Naive thymus-derived CD4-positive, alpha-beta T cell (primary cell): ENCODE measurements at regions not wholly inside any gene's neighbourhood (a gene's known extent, or its start where the extent isn't known, plus 50 kb on each side); places are given as distances from the start of the nearest gene placed in this dataset.

Experiments used
- ATAC-seq: fragments of 150-1000 bp; cut with Tn5 transposase; 2 replicates; pipeline ENCODE4 v1.10.0; 2021; ENCODE audit warnings: mild to moderate bottlenecking, moderate library complexity
- CTCF ChIA-PET: fragments of 350-600 bp; sonication (Branson Sonifier 250); formaldehyde crosslinking; loops from one replicate; lab custom pipeline; 2021; ENCODE audit warnings: antibody characterized with exemption; lab: Charles Lee
- POLR2A ChIA-PET: fragments of 350-600 bp; sonication (Branson Sonifier 250); formaldehyde crosslinking; loops from one replicate; lab custom pipeline; 2021; ENCODE audit warnings: antibody characterized with exemption, inconsistent platforms; lab: Charles Lee
- DNase-seq, 9 donors: peaks; one replicate each; pipeline versions ENCODE4 v3.0.0 to v3.0.0-alpha.2; 2020 to 2022; ENCODE audit warnings: mixed read lengths in 1 of 9
- H3K27ac ChIP-seq: one replicate; pipeline ENCODE4 v1.7.0; 2013; ENCODE audit warnings: mild to moderate bottlenecking, low read depth, low read length, moderate library complexity
- H3K27me3 ChIP-seq, 2 donors: one replicate each; pipeline ENCODE4 v1.7.0; 2013; ENCODE audit warnings: low read length in 2 of 2, mild to moderate bottlenecking in 2 of 2, moderate library complexity in 2 of 2; ENCODE audit not compliant: control insufficient read depth in 2 of 2, insufficient read depth in 2 of 2
- H3K36me3 ChIP-seq, 3 experiments: 1 replicate in 2 of 3; 2 replicates in 1 of 3; pipeline ENCODE4 v1.7.0; 2013; ENCODE audit warnings: low read length in 3 of 3, mild to moderate bottlenecking in 3 of 3, moderate library complexity in 1 of 3; ENCODE audit not compliant: insufficient read depth in 3 of 3, control insufficient read depth in 2 of 3
- H3K4me1 ChIP-seq, 2 donors: one replicate each; pipeline ENCODE4 v1.7.0; 2013; ENCODE audit warnings: low read length in 2 of 2, mild to moderate bottlenecking in 2 of 2, moderate library complexity in 1 of 2; ENCODE audit not compliant: control insufficient read depth in 2 of 2, insufficient read depth in 2 of 2
- H3K4me3 ChIP-seq: 2 replicates; pipeline ENCODE4 v1.7.0; 2013; ENCODE audit warnings: mild to moderate bottlenecking, low read length
- H3K9me3 ChIP-seq, 3 experiments: 1 replicate in 2 of 3; 2 replicates in 1 of 3; pipeline ENCODE4 v1.7.0; 2013; ENCODE audit warnings: low read length in 3 of 3; ENCODE audit not compliant: control insufficient read depth in 2 of 3
- H3K27ac Mint-ChIP-seq, 9 donors: one replicate each; pipeline ENCODE4 v1.8.0; 2020 to 2022; ENCODE audit warnings: mixed read lengths in 9 of 9, mild to moderate bottlenecking in 8 of 9, moderate library complexity in 5 of 9, inconsistent platforms in 2 of 9
- H3K27me3 Mint-ChIP-seq, 5 donors: one replicate each; pipeline ENCODE4 v1.8.0; 2021 to 2022; ENCODE audit warnings: mixed read lengths in 5 of 5, mild to moderate bottlenecking in 1 of 5
- H3K36me3 Mint-ChIP-seq, 5 donors: one replicate each; pipeline ENCODE4 v1.8.0; 2020 to 2022; ENCODE audit warnings: mixed read lengths in 5 of 5, mild to moderate bottlenecking in 3 of 5, inconsistent platforms in 1 of 5
- H3K4me1 Mint-ChIP-seq, 7 donors: one replicate each; pipeline ENCODE4 v1.8.0; 2020 to 2022; ENCODE audit warnings: mixed read lengths in 7 of 7, mild to moderate bottlenecking in 3 of 7, inconsistent platforms in 1 of 7
- H3K4me3 Mint-ChIP-seq, 10 donors: one replicate each; pipeline ENCODE4 v1.8.0; 2020 to 2022; ENCODE audit warnings: mild to moderate bottlenecking in 10 of 10, mixed read lengths in 10 of 10, moderate library complexity in 6 of 10, inconsistent platforms in 2 of 10
- H3K9me3 Mint-ChIP-seq, 11 donors: one replicate each; pipeline ENCODE4 v1.8.0; 2020 to 2022; ENCODE audit warnings: mixed read lengths in 11 of 11, mild to moderate bottlenecking in 4 of 11, inconsistent platforms in 1 of 11, moderate library complexity in 1 of 11
- intact Hi-C, 2 donors: fragments of 100-400 bp; cut with micrococcal nuclease; formaldehyde crosslinking; loops; one replicate each; pipeline ENCODE4 v1.15.1; 2023

DNA sequence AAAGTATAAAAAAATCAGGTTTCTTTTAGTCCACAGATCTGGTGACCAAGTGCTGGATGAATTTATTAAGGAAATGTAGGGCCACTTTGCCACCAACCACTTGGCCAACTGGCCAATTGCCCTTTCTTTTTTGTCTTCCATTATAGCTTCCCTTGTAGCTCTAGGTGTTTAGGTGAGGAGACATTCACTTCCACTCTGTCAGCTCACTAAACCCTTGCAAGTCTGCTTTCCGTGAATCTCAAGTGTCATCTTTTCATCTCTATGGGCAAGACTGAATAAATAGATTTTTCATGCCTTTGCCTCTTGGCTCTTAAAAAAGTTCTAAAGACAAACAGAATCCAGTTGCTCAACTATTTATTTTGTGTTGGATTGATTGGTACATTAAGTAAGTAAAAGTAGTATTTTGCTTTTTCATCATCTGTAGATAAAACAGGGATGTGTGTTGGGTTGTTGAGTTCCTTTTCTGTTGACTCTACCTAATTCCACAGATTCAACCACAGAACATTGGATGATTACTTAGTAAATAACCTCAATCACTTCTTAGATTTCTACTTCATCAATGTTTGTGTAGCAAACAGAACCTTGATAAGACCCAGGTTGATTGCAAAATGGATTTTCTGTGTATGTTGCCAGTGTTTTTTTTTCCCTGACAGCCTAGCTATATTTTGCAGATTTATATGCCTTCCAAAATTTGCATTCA is 68.1 kb upstream of the GRXCR1 start:
- H3K9me3 ChIP-seq: no peaks in the 10 kb centered on the region
- H3K27ac Mint-ChIP-seq: no peak overlapping the region
- H3K4me3 ChIP-seq: no peak overlapping the region
- no peak overlapping the region for H3K27ac ChIP-seq
- intact Hi-C loops: no loop called here
- no peaks in the 10 kb centered on the region for H3K4me1 ChIP-seq
- DNase-seq (no peak), ATAC-seq (no peak)
- H3K36me3 ChIP-seq: no peaks in the 10 kb centered on the region
- peaks cover 0 to 10% (median 5%) of the 10 kb centered on the region in 5 donors for H3K27me3 Mint-ChIP-seq
- H3K4me1 Mint-ChIP-seq: no peaks in the 10 kb centered on the region
- ChIA-PET CTCF (no interaction called here), POLR2A (no interaction called here)
- no peak overlapping the region for H3K4me3 Mint-ChIP-seq
- H3K27me3 ChIP-seq: no peaks in the 10 kb centered on the region
- H3K36me3 Mint-ChIP-seq: no peaks in the 10 kb centered on the region
- H3K9me3 Mint-ChIP-seq: no peaks in the 10 kb centered on the region

DNA sequence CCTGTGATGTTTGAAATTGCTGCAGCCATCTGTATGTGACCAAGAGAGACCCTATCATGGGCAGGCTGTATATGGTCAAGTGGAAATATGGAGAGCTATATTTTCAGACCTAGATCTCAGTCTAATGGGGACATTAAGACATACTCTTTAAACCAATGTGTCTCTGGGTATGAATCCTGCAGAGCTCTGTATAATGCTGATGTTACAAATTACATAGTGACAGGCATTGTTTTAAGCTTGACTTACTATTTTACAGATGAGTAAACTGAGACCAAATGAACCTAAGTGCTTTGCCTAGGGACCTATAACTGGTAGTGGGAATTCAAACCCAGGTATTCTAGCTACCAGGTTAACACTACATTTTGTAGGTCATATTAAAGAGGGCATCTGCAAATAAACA is 71.3 kb upstream of the GRXCR1 start:
- H3K4me3 Mint-ChIP-seq: no peak overlapping the region
- ChIA-PET CTCF (no interaction called here), POLR2A (no interaction called here)
- no peaks in the 10 kb centered on the region for H3K36me3 Mint-ChIP-seq
- Histone ChIP-seq H3K9me3 (no peaks in the 10 kb centered on the region), H3K27me3 (no peaks in the 10 kb centered on the region), H3K27ac (no peak overlapping the region), H3K4me1 (no peaks in the 10 kb centered on the region), H3K36me3 (no peaks in the 10 kb centered on the region), H3K4me3 (no peak overlapping the region)
- no peaks in the 10 kb centered on the region for H3K4me1 Mint-ChIP-seq
- peaks cover 0 to 8% (median 2%) of the 10 kb centered on the region in 5 donors for H3K27me3 Mint-ChIP-seq
- DNase-seq (no peak), ATAC-seq (no peak)
- H3K27ac Mint-ChIP-seq: no peak overlapping the region
- intact Hi-C loops: no loop called here
- no peaks in the 10 kb centered on the region for H3K9me3 Mint-ChIP-seq

DNA sequence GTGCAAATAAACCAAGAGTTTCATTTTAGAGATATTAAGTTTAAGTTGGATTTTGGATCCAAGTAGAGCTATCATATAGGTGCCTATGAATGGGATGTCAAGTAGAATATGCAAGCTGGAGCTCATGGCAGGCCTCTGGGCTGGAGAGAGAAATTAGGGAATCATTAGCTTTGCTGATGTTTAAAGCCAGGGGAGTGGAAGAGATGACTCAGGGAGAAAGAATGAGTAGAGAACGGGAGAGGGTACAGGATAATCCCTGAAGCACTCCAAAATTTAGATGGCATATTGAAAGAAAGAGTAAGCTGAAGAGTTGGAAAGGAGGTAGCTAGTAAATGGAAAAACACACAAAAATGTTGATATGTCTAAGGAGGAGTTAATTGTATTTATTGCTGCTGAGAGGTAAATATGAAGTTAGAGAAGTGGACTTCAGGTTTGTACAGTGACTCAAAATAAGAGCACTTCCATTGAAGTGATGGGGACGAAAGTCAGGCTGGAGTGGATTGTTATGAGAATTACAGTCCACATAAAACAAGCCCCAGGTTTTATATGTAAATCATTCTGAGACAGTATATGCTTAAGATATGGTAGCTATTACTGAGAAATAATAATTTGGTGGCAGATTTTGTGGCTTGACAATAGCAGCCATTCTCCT is 72.5 kb upstream of the GRXCR1 start:
- no peak for ATAC-seq

DNA sequence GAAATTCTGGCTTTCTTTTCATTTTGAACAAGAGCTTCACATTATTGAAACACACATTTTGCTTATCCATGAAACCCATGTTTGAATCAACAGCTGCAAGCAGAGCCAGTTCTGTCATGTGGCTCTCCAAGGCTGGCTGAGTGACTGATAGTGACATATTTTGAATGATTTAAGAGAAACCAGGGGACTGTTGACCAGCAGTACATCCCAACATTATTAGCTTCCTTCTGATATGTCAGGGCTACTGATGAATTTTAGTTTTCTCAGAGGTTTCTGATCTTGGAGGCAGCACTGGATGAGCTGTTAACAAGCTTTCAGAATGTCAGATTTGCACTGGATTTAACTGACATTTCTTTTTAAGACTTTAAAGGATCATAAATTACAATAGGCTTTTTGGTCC is 74.6 kb upstream of the GRXCR1 start:
- no peak for ATAC-seq
- CTCF ChIA-PET: interaction anchor here (0.8 kb wide), 1 partner anchor 249 kb away, joined by 5 read pairs; no protein-coding TSS in a partner anchor
- intact Hi-C loops: loop anchor here in 1 of 2 donors (1.0 kb wide), 2 partner anchors 162 to 250 kb away; no protein-coding TSS in a partner anchor

More for the DNA sequence above, 72.5 kb upstream of the GRXCR1 start:
- no peak overlapping the region for H3K27ac ChIP-seq
- no peaks in the 10 kb centered on the region for H3K4me1 Mint-ChIP-seq
- no peaks in the 10 kb centered on the region for H3K4me1 ChIP-seq
- POLR2A ChIA-PET: no interaction called here
- intact Hi-C loops: no loop called here
- no peak for DNase-seq
- H3K27ac Mint-ChIP-seq: no peak overlapping the region
- H3K4me3 ChIP-seq: no peak overlapping the region
- CTCF ChIA-PET: interaction anchor here (0.7 kb wide), 1 partner anchor 10 kb away, joined by 3 read pairs; no protein-coding TSS in a partner anchor
- no peaks in the 10 kb centered on the region for H3K9me3 Mint-ChIP-seq
- H3K27me3 ChIP-seq: no peaks in the 10 kb centered on the region
- H3K9me3 ChIP-seq: no peaks in the 10 kb centered on the region
- H3K36me3 Mint-ChIP-seq: no peaks in the 10 kb centered on the region
- no peaks in the 10 kb centered on the region for H3K36me3 ChIP-seq
- H3K4me3 Mint-ChIP-seq: no peak overlapping the region
- peaks cover 0 to 5% (median 0%) of the 10 kb centered on the region in 5 donors for H3K27me3 Mint-ChIP-seq

DNA sequence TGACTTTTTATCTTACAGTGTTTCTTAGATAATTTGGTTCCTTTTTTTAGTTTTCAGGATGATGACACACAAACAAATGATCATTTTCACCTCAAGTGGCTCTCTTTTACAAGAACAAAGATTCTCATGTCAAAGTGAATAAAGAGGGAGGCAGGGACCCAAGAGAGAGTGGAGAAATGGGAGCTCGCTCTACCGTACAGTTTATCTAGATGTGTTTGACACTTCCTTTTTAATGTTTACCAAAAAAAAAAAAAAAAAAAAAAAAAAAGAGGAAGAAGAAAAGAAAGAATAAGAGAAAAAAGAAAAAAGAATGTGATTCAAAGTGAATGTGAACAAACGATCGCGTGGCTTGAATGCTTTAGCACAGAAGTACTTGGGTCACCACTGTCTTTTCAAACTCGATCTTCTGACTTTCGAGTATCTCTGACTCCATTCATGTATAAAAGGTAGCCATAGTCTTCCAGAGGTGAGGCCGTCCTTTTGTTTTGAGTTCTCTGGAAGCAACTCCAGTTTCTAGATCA is 75.6 kb upstream of the GRXCR1 start:
- H3K4me3 ChIP-seq: no peak overlapping the region

More for the DNA sequence above, 74.6 kb upstream of the GRXCR1 start:
- H3K4me1 Mint-ChIP-seq: no peaks in the 10 kb centered on the region
- H3K27ac ChIP-seq: no peak overlapping the region
- DNase-seq: no peak
- no peaks in the 10 kb centered on the region for H3K4me1 ChIP-seq
- no peak overlapping the region for H3K4me3 ChIP-seq
- H3K4me3 Mint-ChIP-seq: no peak overlapping the region
- H3K27me3 ChIP-seq: no peaks in the 10 kb centered on the region
- no peaks in the 10 kb centered on the region for H3K36me3 Mint-ChIP-seq
- H3K27ac Mint-ChIP-seq: no peak overlapping the region
- H3K36me3 ChIP-seq: no peaks in the 10 kb centered on the region
- no peaks in the 10 kb centered on the region for H3K9me3 ChIP-seq
- no peaks in the 10 kb centered on the region for H3K9me3 Mint-ChIP-seq
- peaks cover 0 to 5% (median 0%) of the 10 kb centered on the region in 5 donors for H3K27me3 Mint-ChIP-seq
- POLR2A ChIA-PET: no interaction called here

DNA sequence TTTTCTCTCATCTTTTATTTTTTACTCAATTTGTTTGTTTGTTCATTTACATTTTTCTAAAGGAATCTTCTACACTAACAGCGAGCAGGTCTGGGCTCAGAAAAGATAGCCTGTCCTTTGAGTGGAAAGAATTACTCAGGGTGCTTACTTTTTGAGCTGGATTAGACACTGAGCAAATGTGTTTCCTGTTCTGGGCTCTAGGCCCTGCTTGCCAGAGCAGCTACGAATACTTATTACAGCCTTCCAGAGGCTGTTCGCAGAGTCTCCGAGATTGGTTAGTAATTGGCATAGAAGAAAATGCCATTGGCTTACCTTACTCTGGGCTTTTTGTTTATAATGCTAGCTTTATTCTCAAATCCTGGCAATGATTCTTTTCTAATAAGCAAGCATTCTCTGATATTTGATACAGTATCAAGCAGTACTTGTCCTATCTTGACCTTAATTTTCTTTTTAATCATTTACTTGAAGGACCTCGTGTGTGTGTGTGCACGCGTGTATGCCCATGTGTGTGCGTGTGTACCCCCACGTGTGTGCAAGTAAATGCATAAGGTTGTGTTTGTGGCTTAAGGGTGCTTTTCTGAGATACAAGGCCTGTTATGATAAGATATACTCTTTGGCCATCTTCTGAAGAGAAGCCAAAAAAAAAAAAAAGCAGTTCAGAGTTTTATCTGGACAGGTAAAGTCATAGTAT is 76.2 kb upstream of the GRXCR1 start:
- no peaks in the 10 kb centered on the region for H3K27me3 ChIP-seq
- H3K4me1 ChIP-seq: no peaks in the 10 kb centered on the region
- ChIA-PET CTCF (no interaction called here), POLR2A (no interaction called here)
- Mint-ChIP-seq H3K36me3 (no peaks in the 10 kb centered on the region), H3K27me3 (peaks cover 0 to 7% (median 2%) of the 10 kb centered on the region in 5 donors), H3K9me3 (peaks cover 0 to 2% (median 0%) of the 10 kb centered on the region in 11 donors), H3K4me3 (no peak overlapping the region), H3K27ac (no peak overlapping the region), H3K4me1 (no peaks in the 10 kb centered on the region)
- H3K4me3 ChIP-seq: no peak overlapping the region
- H3K27ac ChIP-seq: no peak overlapping the region
- H3K9me3 ChIP-seq: no peaks in the 10 kb centered on the region
- intact Hi-C loops: no loop called here
- H3K36me3 ChIP-seq: no peaks in the 10 kb centered on the region
- no peak for ATAC-seq
- DNase-seq: no peak

More for the DNA sequence above, 75.6 kb upstream of the GRXCR1 start:
- H3K9me3 Mint-ChIP-seq: no peaks in the 10 kb centered on the region
- no peaks in the 10 kb centered on the region for H3K9me3 ChIP-seq
- ATAC-seq: no peak
- intact Hi-C loops: loop anchor here in 1 of 2 donors (1.0 kb wide), 2 partner anchors 161 to 249 kb away; no protein-coding TSS in a partner anchor
- no peaks in the 10 kb centered on the region for H3K4me1 ChIP-seq
- H3K27me3 ChIP-seq: no peaks in the 10 kb centered on the region
- H3K27ac ChIP-seq: no peak overlapping the region
- POLR2A ChIA-PET: interaction anchor here (0.6 kb wide), 1 partner anchor 1858 kb away, joined by 3 read pairs; no protein-coding TSS in a partner anchor
- CTCF ChIA-PET: interaction anchor here (0.6 to 0.7 kb wide), 3 partner anchors 17 to 389 kb away, joined by 3 to 6 read pairs (median 5); no protein-coding TSS in a partner anchor
- H3K36me3 ChIP-seq: no peaks in the 10 kb centered on the region
- peaks cover 0 to 5% (median 0%) of the 10 kb centered on the region in 5 donors for H3K27me3 Mint-ChIP-seq
- DNase-seq: no peak
- H3K4me1 Mint-ChIP-seq: no peaks in the 10 kb centered on the region
- no peaks in the 10 kb centered on the region for H3K36me3 Mint-ChIP-seq
- no peak overlapping the region for H3K27ac Mint-ChIP-seq
- no peak overlapping the region for H3K4me3 Mint-ChIP-seq
